Activated T-helper 2 cell treated with anti-CD3 and anti-CD28 coated beads, Interferon-gamma antibody, Interleukin-2, Interleukin-4, amounts not matched to agents 10 μg/mL and 5 μg/mL and 100 μg/mL, durations not matched to agents 14 hours and 24 hours and 36 hours (primary cell): ENCODE measurements at regions not wholly inside any gene's neighbourhood (a gene's known extent, or its start where the extent isn't known, plus 50 kb on each side); places are given as distances from the start of the nearest gene placed in this dataset.
"Not testable (repeated sequence)": the region's sequence is repeated elsewhere in the genome, so short reads cannot be mapped to it uniquely, and the experiment has no call there.

Source experiments
- DNase-seq: peaks from one replicate; pipeline ENCODE4 v3.0.0; 2021; ENCODE audit warnings: low spot score
- H3K27ac Mint-ChIP-seq: one replicate; pipeline ENCODE4 v1.8.0; 2021; ENCODE audit warnings: mixed read lengths
- H3K27me3 Mint-ChIP-seq: one replicate; pipeline ENCODE4 v1.8.0; 2021; ENCODE audit warnings: low read depth, mixed read lengths
- H3K36me3 Mint-ChIP-seq: one replicate; pipeline ENCODE4 v1.8.0; 2021; ENCODE audit warnings: low read depth, mixed read lengths
- H3K4me1 Mint-ChIP-seq: one replicate; pipeline ENCODE4 v1.8.0; 2021; ENCODE audit warnings: low read depth, mixed read lengths
- H3K4me3 Mint-ChIP-seq: one replicate; pipeline ENCODE4 v1.8.0; 2021; ENCODE audit warnings: low read depth, mild to moderate bottlenecking, moderate library complexity, mixed read lengths
- H3K9me3 Mint-ChIP-seq: one replicate; pipeline ENCODE4 v1.8.0; 2021; ENCODE audit warnings: mixed read lengths
- intact Hi-C: fragments of 100-400 bp; cut with micrococcal nuclease; formaldehyde crosslinking; loops from one replicate; pipeline ENCODE4 v1.15.1; 2023

DNA sequence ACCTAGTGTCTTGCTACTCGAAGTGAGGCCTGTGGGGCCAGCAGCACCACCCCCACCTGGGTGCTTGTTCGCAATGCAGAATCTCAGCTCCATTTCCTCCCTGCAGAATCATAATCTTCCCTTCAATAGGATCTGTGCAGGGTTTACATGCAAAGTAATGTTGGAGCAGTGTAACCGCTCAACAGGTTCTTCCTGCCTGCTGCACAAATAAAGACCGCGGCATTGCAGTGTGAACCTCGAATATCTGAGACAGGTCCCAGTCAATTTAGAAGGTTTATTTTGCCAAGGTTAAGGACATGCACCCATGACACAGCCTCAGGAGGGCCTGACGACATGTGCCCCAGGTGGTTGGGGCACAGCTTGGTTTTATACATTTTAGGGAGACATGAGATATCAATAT is 119.2 kb downstream of the TLR5 start:
- Mint-ChIP-seq H3K36me3 (no peaks in the 10 kb centered on the region), H3K4me1 (no peaks in the 10 kb centered on the region), H3K27me3 (no peaks in the 10 kb centered on the region), H3K27ac (no peak overlapping the region), H3K4me3 (no peak overlapping the region), H3K9me3 (no peaks in the 10 kb centered on the region)
- intact Hi-C loops: no loop called here
- DNase-seq: no peak

DNA sequence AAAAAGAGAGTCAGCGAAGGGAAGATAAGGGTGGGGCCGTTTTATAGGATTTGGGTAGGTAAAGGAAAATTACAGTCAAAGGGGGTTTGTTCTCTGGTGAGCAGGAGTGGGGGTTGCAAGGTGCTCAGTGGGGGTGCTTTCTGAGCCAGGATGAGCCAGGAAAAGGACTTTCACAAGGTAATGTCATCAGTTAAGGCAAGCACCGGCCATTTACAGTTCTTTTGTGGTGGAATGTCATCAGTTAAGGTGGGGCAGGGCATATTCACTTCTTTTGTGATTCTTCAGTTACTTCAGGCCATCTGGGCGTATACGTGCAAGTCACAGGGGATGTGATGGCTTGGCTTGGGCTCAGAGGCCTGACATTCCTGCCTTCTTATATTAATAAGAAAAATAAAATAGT is 118.6 kb downstream of the TLR5 start:
- DNase-seq, H3K27ac Mint-ChIP-seq: not testable (repeated sequence)

DNA sequence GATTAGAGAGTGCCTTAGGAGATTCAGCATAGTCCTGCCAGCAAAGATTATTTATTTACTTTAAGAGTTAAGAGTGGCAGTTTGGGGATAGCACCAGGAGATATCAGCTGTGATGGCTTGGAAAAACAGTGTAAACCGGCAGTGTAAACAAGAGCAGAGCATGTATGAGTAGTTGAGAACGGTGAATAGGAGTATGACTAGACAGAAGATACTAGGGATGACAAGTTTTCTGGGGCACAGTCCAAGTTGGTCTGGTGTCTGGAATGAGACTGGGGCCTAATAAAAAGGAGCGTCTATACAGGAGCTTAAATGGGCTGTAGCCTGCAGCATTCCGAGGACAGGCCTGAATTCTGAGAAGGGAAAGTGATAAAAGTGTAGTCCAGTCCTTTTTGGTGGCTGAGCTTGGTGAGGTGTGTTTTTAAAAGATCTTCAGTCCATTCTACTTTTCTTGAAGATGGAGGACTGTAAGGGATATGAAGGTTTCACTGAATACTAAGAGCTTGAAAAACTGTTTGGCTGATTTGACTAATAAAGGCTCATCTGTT is 117.8 kb downstream of the TLR5 start:
- H3K4me1 Mint-ChIP-seq, H3K27me3 Mint-ChIP-seq, H3K9me3 Mint-ChIP-seq, H3K27ac Mint-ChIP-seq, DNase-seq, H3K36me3 Mint-ChIP-seq, intact Hi-C loops, H3K4me3 Mint-ChIP-seq: not testable (repeated sequence)

More for the DNA sequence above, 118.6 kb downstream of the TLR5 start:
- H3K27me3 Mint-ChIP-seq, intact Hi-C loops, H3K9me3 Mint-ChIP-seq, H3K4me3 Mint-ChIP-seq, H3K4me1 Mint-ChIP-seq, H3K36me3 Mint-ChIP-seq: not testable (repeated sequence)

DNA sequence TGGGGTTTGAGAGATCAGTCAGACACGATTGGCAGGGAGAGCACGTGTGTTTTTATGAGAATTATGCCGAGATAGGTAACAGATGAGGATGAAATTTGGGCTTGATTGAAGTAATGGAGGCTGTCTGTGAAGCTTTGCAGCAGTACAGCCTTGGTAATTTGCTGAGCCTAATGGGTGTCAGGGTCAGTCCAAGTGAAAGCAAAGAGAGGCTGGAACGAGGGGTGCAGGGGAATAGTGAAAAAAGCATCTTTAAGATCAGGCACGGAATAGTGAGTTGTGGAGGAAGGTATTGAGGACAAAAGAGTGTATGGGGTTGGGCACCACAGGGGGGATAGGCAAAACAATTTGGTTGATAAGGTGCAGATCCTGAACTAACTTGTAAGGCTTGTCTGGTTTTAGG is 116.4 kb downstream of the TLR5 start:
- not testable (repeated sequence) for H3K36me3 Mint-ChIP-seq, H3K4me1 Mint-ChIP-seq

DNA sequence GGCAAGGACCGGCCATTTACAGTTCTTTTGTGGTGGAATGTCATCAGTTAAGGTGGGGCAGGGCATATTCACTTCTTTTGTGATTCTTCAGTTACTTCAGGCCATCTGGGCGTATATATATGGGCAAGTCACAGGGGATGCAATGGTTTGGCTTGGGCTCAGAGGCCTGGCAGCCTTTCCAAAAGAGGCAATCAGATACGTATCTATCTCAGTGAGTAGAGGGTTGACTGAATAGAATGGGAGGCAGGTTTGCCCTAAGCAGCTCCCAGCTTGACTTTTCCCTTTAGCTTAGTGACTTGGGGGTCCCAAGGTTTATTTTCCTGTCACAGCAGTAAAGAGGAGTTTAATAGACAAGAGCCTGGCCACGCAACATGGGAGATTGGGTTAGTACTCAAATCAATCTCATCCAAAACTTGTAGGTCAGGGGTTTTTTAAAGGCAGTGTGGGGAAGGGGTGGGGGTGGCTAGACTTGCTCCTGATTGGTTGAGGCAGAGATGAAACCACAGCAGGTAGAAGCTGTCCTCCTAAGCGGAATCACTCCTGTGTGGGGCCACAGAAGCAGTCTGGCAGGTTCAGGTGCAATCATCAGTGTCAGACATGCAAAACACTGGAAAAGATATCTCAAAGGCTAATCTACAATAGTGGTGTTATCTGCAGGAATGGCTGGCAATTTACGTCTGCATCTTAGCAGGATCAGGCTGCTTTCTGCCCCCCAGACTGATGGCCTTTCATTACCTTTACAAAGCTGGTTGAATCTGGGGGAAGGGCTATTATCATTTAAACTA is 112.9 kb downstream of the TLR5 start:
- intact Hi-C loops: no loop called here
- Mint-ChIP-seq H3K4me1 (no peaks in the 10 kb centered on the region), H3K27me3 (no peaks in the 10 kb centered on the region), H3K36me3 (no peaks in the 10 kb centered on the region), H3K9me3 (no peaks in the 10 kb centered on the region), H3K27ac (no peak overlapping the region), H3K4me3 (no peak overlapping the region)
- no peak for DNase-seq

More for the DNA sequence above, 116.4 kb downstream of the TLR5 start:
- DNase-seq, intact Hi-C loops, H3K27me3 Mint-ChIP-seq, H3K27ac Mint-ChIP-seq, H3K4me3 Mint-ChIP-seq, H3K9me3 Mint-ChIP-seq: not testable (repeated sequence)

DNA sequence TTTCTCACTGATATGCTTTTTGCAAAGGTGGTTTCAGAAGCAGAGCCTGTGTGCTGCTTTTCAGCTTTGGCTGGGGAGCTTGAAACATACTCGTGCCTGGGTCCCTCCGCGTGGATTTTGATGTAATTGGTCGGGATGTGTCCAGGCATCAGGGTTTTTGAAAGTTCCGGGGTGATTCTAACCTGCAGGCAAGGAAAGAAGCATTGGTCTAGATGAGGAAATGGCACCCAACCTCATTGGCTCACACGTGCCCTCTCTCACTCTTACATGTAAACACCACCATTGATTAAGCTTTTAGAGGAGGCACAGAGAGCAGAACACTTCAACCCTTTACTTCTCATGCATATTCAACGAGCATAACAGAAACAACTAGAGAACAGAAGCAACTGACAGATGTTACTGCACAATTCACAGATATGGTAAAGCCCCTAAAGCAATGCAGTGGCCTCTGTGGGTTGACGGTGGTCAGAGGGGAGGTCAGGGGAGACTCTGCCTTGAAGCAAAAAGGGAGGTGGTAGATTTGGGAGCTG is 112.1 kb downstream of the TLR5 start:
- Mint-ChIP-seq H3K4me1 (no peaks in the 10 kb centered on the region), H3K27me3 (no peaks in the 10 kb centered on the region), H3K9me3 (no peaks in the 10 kb centered on the region), H3K27ac (no peak overlapping the region), H3K36me3 (no peaks in the 10 kb centered on the region), H3K4me3 (no peak overlapping the region)
- no peak for DNase-seq
- intact Hi-C loops: no loop called here

DNA sequence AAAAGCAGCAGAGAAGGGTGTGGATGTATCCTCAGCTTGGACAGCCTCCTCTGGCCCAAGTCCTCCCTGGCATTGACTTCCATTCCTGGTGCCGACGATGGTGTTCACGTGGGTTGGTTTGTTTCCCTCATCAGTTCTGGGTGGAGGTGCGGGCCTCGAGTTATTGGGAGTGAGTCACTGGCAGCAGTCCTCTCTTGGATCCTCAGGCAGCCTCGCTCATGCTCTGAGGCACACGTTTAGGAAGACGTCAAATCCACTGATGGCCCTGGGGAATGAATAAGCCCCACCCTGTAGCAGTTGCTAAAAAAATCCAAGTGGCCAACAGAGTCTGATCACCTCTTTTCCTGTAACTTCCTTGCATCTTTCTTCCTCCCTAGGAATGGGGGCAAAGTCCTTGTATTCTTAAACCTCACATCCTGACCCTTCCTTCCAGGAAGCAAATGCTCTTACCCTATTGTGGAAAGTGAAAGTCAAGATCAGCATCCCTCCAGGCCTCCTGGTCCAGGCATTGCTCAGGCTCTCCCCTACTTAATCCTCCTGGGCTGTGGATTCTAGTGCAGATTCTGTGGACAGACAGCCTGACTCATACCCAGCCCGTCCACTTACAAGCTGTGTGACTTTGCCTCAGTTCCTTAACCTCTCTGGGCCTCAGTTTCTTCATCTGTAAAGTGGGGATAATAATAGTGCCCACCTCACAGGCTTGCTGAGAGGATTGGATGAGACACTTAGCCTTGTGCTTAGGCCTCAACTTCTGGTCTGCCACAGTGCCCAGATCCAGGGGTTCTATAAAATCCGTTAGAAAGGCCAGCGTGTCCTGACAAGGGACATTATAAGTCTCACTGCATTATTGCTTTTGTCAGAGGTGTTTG is 111.1 kb downstream of the TLR5 start:
- intact Hi-C loops: no loop called here
- Mint-ChIP-seq H3K36me3 (no peaks in the 10 kb centered on the region), H3K9me3 (no peaks in the 10 kb centered on the region), H3K4me3 (no peak overlapping the region), H3K4me1 (no peaks in the 10 kb centered on the region), H3K27me3 (no peaks in the 10 kb centered on the region), H3K27ac (no peak overlapping the region)
- no peak for DNase-seq

DNA sequence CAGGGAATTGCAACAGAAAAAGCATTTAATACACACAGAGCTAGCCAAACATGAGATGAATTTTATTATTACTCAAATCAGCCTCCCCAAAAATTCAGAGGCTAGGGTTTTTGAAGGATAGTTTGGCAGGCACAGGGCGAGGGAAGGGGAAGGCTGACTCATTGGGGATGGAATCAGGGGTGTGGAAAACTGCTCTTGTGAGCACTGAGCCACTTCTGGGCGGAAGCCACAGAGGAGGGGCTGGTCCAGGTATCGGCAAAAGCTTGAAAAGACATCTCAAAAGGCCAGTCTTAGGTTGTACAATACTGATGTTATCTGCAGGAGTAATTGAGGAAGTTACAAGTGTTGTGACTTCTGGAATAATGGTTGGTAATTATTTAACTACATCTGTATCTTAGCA is 109.4 kb downstream of the TLR5 start:
- no peak for DNase-seq
- intact Hi-C loops: no loop called here
- Mint-ChIP-seq H3K4me1 (no peaks in the 10 kb centered on the region), H3K4me3 (no peak overlapping the region), H3K36me3 (no peaks in the 10 kb centered on the region), H3K27ac (no peak overlapping the region), H3K27me3 (no peaks in the 10 kb centered on the region), H3K9me3 (no peaks in the 10 kb centered on the region)

DNA sequence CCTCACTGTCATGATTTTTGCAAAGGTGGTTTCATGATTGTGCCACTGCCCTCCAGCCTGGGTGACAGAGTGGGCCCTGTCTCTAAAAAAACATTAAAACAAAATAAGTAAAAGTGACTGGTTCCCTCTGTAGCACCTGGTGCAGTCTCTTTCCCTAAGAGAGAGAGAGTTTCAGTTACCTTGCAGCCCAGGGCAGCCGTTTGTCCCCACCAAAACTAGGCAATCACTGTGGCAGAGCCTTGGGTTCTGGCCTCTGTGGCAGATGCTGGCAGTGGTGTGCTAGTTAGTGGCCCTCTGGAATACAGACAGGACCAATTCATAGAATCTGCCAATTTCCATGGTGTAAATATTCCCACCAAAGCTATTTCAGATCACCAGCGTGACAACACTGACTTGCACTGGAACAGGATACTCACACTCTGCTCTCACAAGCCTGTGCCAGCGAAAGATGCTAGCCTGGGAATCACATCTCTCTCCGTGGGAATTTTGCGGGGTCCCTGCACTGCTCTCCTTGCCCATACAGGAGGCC is 108.7 kb downstream of the TLR5 start:
- intact Hi-C loops: no loop called here
- DNase-seq: no peak
- no peaks in the 10 kb centered on the region for H3K4me1 Mint-ChIP-seq
- H3K27me3 Mint-ChIP-seq: no peaks in the 10 kb centered on the region
- H3K36me3 Mint-ChIP-seq: no peaks in the 10 kb centered on the region
- H3K9me3 Mint-ChIP-seq: no peaks in the 10 kb centered on the region
- no peak overlapping the region for H3K4me3 Mint-ChIP-seq
- H3K27ac Mint-ChIP-seq: no peak overlapping the region

DNA sequence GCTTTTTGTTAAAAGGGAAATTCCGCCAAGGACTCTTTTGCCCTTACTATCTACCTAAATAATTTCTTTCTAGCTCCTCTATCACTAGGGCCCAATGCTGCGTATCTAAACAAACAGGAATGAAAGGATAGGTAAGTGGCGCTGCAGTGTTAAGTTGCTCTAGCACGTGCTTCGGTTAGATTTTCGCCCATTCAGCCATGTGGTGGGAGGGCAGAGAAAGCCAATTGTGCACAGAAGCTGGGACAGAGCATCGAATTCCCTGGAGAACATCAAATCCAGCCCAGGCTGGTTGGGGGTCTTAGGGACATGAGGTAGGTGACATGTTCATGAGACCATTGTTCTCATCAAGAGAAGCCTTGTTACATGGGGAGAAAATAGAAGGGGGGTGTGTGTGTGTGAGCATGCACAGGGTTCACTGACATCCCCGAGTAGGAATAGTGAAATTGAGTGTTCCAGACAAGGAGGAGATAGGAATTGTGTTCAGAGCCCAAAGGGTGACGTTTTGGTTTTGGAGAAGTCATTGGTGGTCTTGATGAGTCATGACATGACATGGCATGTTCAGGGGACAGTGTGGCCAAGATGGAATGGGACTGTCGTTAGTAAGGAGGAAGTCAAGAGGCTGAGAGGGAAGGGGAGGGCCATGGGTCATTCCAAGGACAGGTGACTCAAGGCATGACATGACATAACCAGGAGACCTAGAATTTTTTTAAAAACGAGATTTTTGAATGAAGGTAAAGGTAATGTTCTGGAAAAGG is 107.1 kb downstream of the TLR5 start:
- Mint-ChIP-seq H3K4me1 (no peaks in the 10 kb centered on the region), H3K27me3 (no peaks in the 10 kb centered on the region), H3K36me3 (no peaks in the 10 kb centered on the region), H3K27ac (no peak overlapping the region), H3K4me3 (no peak overlapping the region), H3K9me3 (no peaks in the 10 kb centered on the region)
- intact Hi-C loops: no loop called here
- no peak for DNase-seq

DNA sequence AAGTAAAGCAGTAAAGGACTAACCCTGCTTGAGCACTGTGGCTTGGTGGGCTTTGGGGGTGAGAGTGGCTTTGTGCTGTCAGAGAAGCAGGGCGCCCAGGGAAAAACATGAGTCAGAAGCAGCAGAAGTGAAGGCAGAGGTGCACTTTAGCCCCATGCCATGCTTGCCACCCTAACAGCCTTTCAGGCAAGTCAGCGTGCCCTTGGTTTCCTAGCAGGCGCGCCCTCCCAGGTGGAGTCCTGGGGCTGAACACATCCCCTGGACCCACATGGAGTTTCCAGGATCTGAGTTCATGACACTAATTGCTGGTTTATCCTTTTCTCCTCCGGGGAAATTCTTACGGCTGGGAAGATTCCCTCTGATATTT is 106.6 kb downstream of the TLR5 start:
- no peaks in the 10 kb centered on the region for H3K4me1 Mint-ChIP-seq
- no peak for DNase-seq
- H3K36me3 Mint-ChIP-seq: no peaks in the 10 kb centered on the region
- H3K27ac Mint-ChIP-seq: no peak overlapping the region
- no peaks in the 10 kb centered on the region for H3K9me3 Mint-ChIP-seq
- H3K27me3 Mint-ChIP-seq: no peaks in the 10 kb centered on the region
- H3K4me3 Mint-ChIP-seq: no peak overlapping the region
- intact Hi-C loops: no loop called here

DNA sequence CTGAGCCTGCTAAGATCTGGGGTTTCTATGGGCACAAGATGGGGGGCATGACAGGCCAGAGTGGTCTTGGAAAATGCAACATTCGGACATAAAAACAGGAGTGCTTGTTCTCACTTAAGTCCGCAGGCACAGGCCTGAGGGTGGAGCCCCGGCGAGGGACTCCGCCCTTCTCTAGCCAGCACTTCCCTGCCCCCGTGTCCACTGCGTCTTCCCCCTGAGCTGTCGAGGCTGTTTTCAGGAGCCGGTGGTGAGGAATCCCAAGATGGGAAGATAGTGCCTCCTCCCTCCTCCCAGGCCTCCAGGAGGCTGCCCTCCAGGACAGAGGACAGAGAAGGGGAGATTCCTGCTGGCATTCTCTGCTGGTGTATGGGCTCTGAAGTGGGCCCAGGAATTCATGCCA is 105.2 kb downstream of the TLR5 start:
- Mint-ChIP-seq H3K9me3 (no peaks in the 10 kb centered on the region), H3K4me3 (no peak overlapping the region), H3K36me3 (no peaks in the 10 kb centered on the region), H3K27me3 (no peaks in the 10 kb centered on the region), H3K4me1 (no peaks in the 10 kb centered on the region), H3K27ac (no peak overlapping the region)
- no peak for DNase-seq
- intact Hi-C loops: no loop called here
